ENCODE measurements at regions not wholly inside any gene's neighbourhood (a gene's known extent, or its start where the extent isn't known, plus 50 kb on each side); places are given as distances from the start of the nearest gene placed in this dataset.

DNA sequence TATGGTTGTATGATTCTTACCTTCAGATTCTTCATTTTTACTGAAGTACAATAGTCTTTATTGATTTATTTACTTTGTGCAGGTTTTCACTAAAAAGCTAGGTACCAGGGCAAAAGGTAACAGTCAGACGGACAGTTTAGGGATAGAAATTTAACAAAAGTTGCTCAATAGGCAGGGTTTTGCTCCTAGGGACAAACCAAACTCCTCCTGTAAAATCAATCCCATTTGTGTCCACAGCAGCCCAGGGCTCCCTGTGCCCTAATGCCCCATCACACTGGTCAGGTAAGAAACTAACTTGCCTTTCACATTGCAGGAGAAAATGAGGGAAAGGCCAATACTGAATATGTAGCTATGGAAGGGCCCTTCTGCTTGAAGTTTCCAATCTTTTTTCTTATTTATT, 410.9 kb downstream of the EPHA4 start:
- TF ChIP-seq CTCF (IDR thresholded peaks at IDR 0.05) (no peak), ZFX (IDR thresholded peaks at IDR 0.05; ENCODE audit: borderline replicate concordance) (no peak)
- no peak overlapping the region for H3K27ac ChIP-seq

- H3K27ac ChIP-seq = no peak overlapping the region
- TF ChIP-seq ZFX (IDR thresholded peaks at IDR 0.05; ENCODE audit: borderline replicate concordance) (no peak), CTCF (IDR thresholded peaks at IDR 0.05) (no peak)
Observed at GRCh38 chr2:221166292-221166691, 405.8 kb downstream of the EPHA4 start.

- H3K27ac ChIP-seq = no peak overlapping the region
- no peak for TF ChIP-seq ZFX (IDR thresholded peaks at IDR 0.05; ENCODE audit: borderline replicate concordance)
- no peak for TF ChIP-seq CTCF (IDR thresholded peaks at IDR 0.05)
Observed at GRCh38 chr2:221167561-221167960, 404.5 kb downstream of the EPHA4 start.

DNA sequence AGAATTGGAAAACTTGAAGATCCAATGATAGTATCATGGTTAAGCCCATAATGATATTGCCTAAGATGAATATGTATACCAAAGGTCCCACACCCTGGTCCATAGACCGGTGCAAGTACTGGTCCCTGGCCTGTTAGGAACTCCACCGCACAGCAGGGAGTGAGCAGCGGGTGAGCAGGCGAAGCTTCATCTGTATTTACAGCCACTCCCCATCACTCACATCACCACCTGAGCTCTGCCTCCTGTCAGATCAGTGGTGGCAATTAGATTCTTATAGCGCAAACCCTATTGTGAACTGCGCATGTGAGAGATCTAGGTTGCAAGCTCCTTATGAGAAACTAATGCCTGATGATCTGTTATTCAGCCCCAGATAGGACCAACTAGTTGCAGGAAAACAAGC, 402.4 kb downstream of the EPHA4 start:
- no peak overlapping the region for H3K27ac ChIP-seq
- TF ChIP-seq ZFX (IDR thresholded peaks at IDR 0.05; ENCODE audit: borderline replicate concordance) (no peak), CTCF (IDR thresholded peaks at IDR 0.05) (no peak)

- TF ChIP-seq ZFX (IDR thresholded peaks at IDR 0.05; ENCODE audit: borderline replicate concordance) (no peak), CTCF (IDR thresholded peaks at IDR 0.05) (no peak)
- H3K27ac ChIP-seq = no peak overlapping the region
Observed at GRCh38 chr2:221170548-221170947, 401.6 kb downstream of the EPHA4 start.

GRCh38 chr2:221176667-221177066, 395.4 kb downstream of the EPHA4 start:
- TF ChIP-seq ZFX (IDR thresholded peaks at IDR 0.05; ENCODE audit: borderline replicate concordance) (no peak), CTCF (IDR thresholded peaks at IDR 0.05) (no peak)
- H3K27ac ChIP-seq = no peak overlapping the region

- TF ChIP-seq CTCF (IDR thresholded peaks at IDR 0.05) (no peak), ZFX (IDR thresholded peaks at IDR 0.05; ENCODE audit: borderline replicate concordance) (no peak)
- no peak overlapping the region for H3K27ac ChIP-seq
Observed at GRCh38 chr2:221178139-221178538, 394.0 kb downstream of the EPHA4 start.

Data from 22Rv1 (cell line).